ENCODE measurements at regions not wholly inside any gene's neighbourhood (a gene's known extent, or its start where the extent isn't known, plus 50 kb on each side); places are given as distances from the start of the nearest gene placed in this dataset.

GRCh38 chr2:2557475-2557874 is 226.4 kb upstream of the MYT1L start:
- no peak overlapping the region for H3K4me3 ChIP-seq (ENCODE audit: low read length)
- TF ChIP-seq CTCF (conservative IDR thresholded peaks at IDR 0.05; ENCODE audit: low read length), result no peak
- no peak for DNase-seq (ENCODE audit: low read depth)

- DNase-seq (ENCODE audit: low read depth), result no peak
- TF ChIP-seq CTCF (conservative IDR thresholded peaks at IDR 0.05; ENCODE audit: low read length), result no peak
- H3K4me3 ChIP-seq (ENCODE audit: low read length), result no peak overlapping the region
Measured at GRCh38 chr2:2550856-2551255, 219.8 kb upstream of the MYT1L start.

- TF ChIP-seq CTCF (conservative IDR thresholded peaks at IDR 0.05; ENCODE audit: low read length), result no peak
- H3K4me3 ChIP-seq (ENCODE audit: low read length), result no peak overlapping the region
- DNase-seq (ENCODE audit: low read depth), result no peak
Measured at GRCh38 chr2:2547911-2548310, 216.8 kb upstream of the MYT1L start.

- DNase-seq (ENCODE audit: low read depth), result no peak
- no peak for TF ChIP-seq CTCF (conservative IDR thresholded peaks at IDR 0.05; ENCODE audit: low read length)
- H3K4me3 ChIP-seq (ENCODE audit: low read length), result no peak overlapping the region
Measured at GRCh38 chr2:2547451-2547850, 216.4 kb upstream of the MYT1L start.

- DNase-seq (ENCODE audit: low read depth), result no peak
- TF ChIP-seq CTCF (conservative IDR thresholded peaks at IDR 0.05; ENCODE audit: low read length), result no peak
Measured at GRCh38 chr2:2546046-2546445, 215.0 kb upstream of the MYT1L start.

GRCh38 chr2:2542966-2543611 is 212.0 kb upstream of the MYT1L start:
- no peak for TF ChIP-seq CTCF (conservative IDR thresholded peaks at IDR 0.05; ENCODE audit: low read length)
- DNase-seq (ENCODE audit: low read depth), result no peak
- H3K4me3 ChIP-seq (ENCODE audit: low read length), result no peak overlapping the region

More at GRCh38 chr2:2546046-2546445, 215.0 kb upstream of the MYT1L start:
- no peak overlapping the region for H3K4me3 ChIP-seq (ENCODE audit: low read length)

- no peak for TF ChIP-seq CTCF (conservative IDR thresholded peaks at IDR 0.05; ENCODE audit: low read length)
- no peak for DNase-seq (ENCODE audit: low read depth)
- H3K4me3 ChIP-seq (ENCODE audit: low read length), result no peak overlapping the region
Measured at GRCh38 chr2:2542316-2542715, 211.2 kb upstream of the MYT1L start.

Data from AG10803 (cell line).